ENCODE measurements at regions not wholly inside any gene's neighbourhood (a gene's known extent, or its start where the extent isn't known, plus 50 kb on each side); places are given as distances from the start of the nearest gene placed in this dataset.

DNA sequence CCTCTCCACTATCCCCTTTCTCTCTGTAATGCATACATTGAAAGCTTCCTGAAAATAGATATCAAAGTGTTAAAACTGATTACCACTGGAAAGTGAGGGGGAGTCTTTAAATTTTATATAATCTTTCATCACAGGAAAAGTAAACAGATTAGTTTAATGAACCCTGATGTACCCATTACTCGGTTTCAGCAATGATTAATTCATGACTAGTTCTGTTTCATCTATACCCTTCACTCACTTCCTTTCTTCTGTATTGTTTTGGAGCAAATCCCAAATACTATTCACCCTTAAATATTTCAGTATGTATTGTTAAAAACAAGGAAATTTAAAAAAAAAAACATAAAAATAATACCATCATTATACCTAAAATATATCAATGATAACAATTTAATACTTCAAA lies 67.3 kb upstream of the TMCC3 start:
- TF ChIP-seq, protein P1, sequence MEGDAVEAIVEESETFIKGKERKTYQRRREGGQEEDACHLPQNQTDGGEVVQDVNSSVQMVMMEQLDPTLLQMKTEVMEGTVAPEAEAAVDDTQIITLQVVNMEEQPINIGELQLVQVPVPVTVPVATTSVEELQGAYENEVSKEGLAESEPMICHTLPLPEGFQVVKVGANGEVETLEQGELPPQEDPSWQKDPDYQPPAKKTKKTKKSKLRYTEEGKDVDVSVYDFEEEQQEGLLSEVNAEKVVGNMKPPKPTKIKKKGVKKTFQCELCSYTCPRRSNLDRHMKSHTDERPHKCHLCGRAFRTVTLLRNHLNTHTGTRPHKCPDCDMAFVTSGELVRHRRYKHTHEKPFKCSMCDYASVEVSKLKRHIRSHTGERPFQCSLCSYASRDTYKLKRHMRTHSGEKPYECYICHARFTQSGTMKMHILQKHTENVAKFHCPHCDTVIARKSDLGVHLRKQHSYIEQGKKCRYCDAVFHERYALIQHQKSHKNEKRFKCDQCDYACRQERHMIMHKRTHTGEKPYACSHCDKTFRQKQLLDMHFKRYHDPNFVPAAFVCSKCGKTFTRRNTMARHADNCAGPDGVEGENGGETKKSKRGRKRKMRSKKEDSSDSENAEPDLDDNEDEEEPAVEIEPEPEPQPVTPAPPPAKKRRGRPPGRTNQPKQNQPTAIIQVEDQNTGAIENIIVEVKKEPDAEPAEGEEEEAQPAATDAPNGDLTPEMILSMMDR (IDR thresholded peaks at IDR 0.05; ENCODE audit: low read length): no peak
- TF ChIP-seq EZH2 (IDR thresholded peaks at IDR 0.05; ENCODE audit: borderline replicate concordance, low read length): no peak
- H3K4me2 ChIP-seq (ENCODE audit: low read length): no peak overlapping the region

DNA sequence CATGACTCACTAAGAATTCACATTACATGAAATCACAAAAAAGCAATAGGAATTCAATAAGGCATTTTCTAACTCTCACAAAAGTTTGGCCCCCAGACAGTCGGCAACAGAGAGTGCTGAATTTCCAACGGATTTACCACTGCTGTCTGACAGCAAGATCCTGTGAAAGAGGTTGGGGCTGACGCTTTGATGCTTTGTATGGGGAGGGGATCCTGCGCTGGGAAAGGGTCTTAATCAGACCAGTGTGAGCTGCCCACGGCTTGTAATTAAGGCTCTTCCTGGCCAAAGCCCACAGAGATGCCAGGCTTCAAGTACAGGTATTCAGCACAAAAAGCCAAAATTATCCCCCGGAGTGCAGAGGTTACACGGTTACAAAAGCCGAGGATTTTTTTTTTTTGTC lies 66.8 kb upstream of the TMCC3 start:
- no peak overlapping the region for H3K9ac ChIP-seq (ENCODE audit: low read length)
- no peaks in the 10 kb centered on the region for H3K9me3 ChIP-seq (ENCODE audit: low read length)
- no peaks in the 10 kb centered on the region for H3F3A ChIP-seq (ENCODE audit: insufficient read depth, low read length)
- H4K20me1 ChIP-seq (ENCODE audit: insufficient read depth, low read length): no peaks in the 10 kb centered on the region
- H3K79me2 ChIP-seq (ENCODE audit: insufficient read depth, low read length): no peaks in the 10 kb centered on the region
- H2AFZ ChIP-seq (ENCODE audit: low read length): no peak overlapping the region
- no peak overlapping the region for H3K4me3 ChIP-seq (ENCODE audit: low read depth, low read length, poor library complexity, severe bottlenecking)
- H3K36me3 ChIP-seq (ENCODE audit: insufficient read depth, low read length): no peaks in the 10 kb centered on the region
- no peaks in the 10 kb centered on the region for H3K4me1 ChIP-seq (ENCODE audit: insufficient read depth, low read length, severe bottlenecking)
- H3K27ac ChIP-seq (ENCODE audit: low read depth, low read length, poor library complexity, severe bottlenecking): no peak overlapping the region
- H3K27me3 ChIP-seq (ENCODE audit: insufficient read depth, low read length): 0 out of 2 replicates have a peak, but pooled peaks cover 3% of the 10 kb centered on the region
- H3K4me2 ChIP-seq (ENCODE audit: low read length): no peak overlapping the region
- TF ChIP-seq, protein P1 (IDR thresholded peaks at IDR 0.05; ENCODE audit: low read length): no peak
- no peak for TF ChIP-seq EZH2 (IDR thresholded peaks at IDR 0.05; ENCODE audit: borderline replicate concordance, low read length)
- no peaks in the 10 kb centered on the region for H3K9me2 ChIP-seq (ENCODE audit: low read depth, low read length)

More for the DNA sequence above, 67.3 kb upstream of the TMCC3 start:
- H3K36me3 ChIP-seq (ENCODE audit: insufficient read depth, low read length): no peaks in the 10 kb centered on the region
- no peaks in the 10 kb centered on the region for H4K20me1 ChIP-seq (ENCODE audit: insufficient read depth, low read length)
- H3K4me3 ChIP-seq (ENCODE audit: low read depth, low read length, poor library complexity, severe bottlenecking): no peak overlapping the region
- no peaks in the 10 kb centered on the region for H3K9me2 ChIP-seq (ENCODE audit: low read depth, low read length)
- no peaks in the 10 kb centered on the region for H3K9me3 ChIP-seq (ENCODE audit: low read length)
- no peaks in the 10 kb centered on the region for H3K79me2 ChIP-seq (ENCODE audit: insufficient read depth, low read length)
- H3F3A ChIP-seq (ENCODE audit: insufficient read depth, low read length): no peaks in the 10 kb centered on the region
- no peak overlapping the region for H3K27ac ChIP-seq (ENCODE audit: low read depth, low read length, poor library complexity, severe bottlenecking)
- no peak overlapping the region for H2AFZ ChIP-seq (ENCODE audit: low read length)
- H3K27me3 ChIP-seq (ENCODE audit: insufficient read depth, low read length): 0 out of 2 replicates have a peak, but pooled peaks cover 3% of the 10 kb centered on the region
- H3K4me1 ChIP-seq (ENCODE audit: insufficient read depth, low read length, severe bottlenecking): no peaks in the 10 kb centered on the region
- no peak overlapping the region for H3K9ac ChIP-seq (ENCODE audit: low read length)

DNA sequence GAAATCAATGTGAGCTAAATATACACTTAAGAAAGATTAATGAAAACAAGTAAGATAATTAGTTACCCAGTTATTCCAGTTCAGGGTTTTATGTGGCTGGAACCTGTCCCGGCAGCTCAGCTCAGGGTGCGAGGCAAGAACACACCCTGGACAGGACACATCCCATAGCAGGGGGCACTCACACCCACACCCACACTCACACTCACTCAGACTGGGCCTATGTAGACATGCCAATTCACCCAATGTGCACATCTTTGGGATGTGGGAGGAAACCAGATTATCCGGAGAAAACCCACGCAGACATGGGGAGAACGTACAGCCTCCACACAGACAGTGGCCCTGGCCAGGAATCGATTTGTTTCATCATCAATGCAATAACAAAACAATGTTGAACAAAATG lies 66.0 kb upstream of the TMCC3 start:
- Histone ChIP-seq H3K9me2 (ENCODE audit: low read depth, low read length) (no peaks in the 10 kb centered on the region), H3K4me1 (ENCODE audit: insufficient read depth, low read length, severe bottlenecking) (no peaks in the 10 kb centered on the region), H4K20me1 (ENCODE audit: insufficient read depth, low read length) (no peaks in the 10 kb centered on the region), H3K27ac (ENCODE audit: low read depth, low read length, poor library complexity, severe bottlenecking) (no peak overlapping the region), H3K4me2 (ENCODE audit: low read length) (no peak overlapping the region), H3K4me3 (ENCODE audit: low read depth, low read length, poor library complexity, severe bottlenecking) (no peak overlapping the region), H3K79me2 (ENCODE audit: insufficient read depth, low read length) (no peaks in the 10 kb centered on the region), H3F3A (ENCODE audit: insufficient read depth, low read length) (no peaks in the 10 kb centered on the region), H3K9me3 (ENCODE audit: low read length) (no peaks in the 10 kb centered on the region), H2AFZ (ENCODE audit: low read length) (no peak overlapping the region), H3K27me3 (ENCODE audit: insufficient read depth, low read length) (0 out of 2 replicates have a peak, but pooled peaks cover 3% of the 10 kb centered on the region), H3K9ac (ENCODE audit: low read length) (no peak overlapping the region), H3K36me3 (ENCODE audit: insufficient read depth, low read length) (no peaks in the 10 kb centered on the region)
- TF ChIP-seq EZH2 (IDR thresholded peaks at IDR 0.05; ENCODE audit: borderline replicate concordance, low read length): no peak
- TF ChIP-seq, protein P1 (IDR thresholded peaks at IDR 0.05; ENCODE audit: low read length): no peak
